GM12875 (cell line): ENCODE measurements at regions not wholly inside any gene's neighbourhood (a gene's known extent, or its start where the extent isn't known, plus 50 kb on each side); places are given as distances from the start of the nearest gene placed in this dataset.

ENCODE experiments used
- H3K4me3 ChIP-seq: one replicate; pipeline ENCODE4 v1.5.1; 2011; ENCODE audit warnings: low read depth, low read length, control low read depth
- CTCF ChIP-seq: IDR thresholded peaks from 2 replicates; pipeline ENCODE4 v1.5.1; 2011; ENCODE audit warnings: low read depth, mild to moderate bottlenecking, control low read depth, inconsistent platforms, low read length, moderate library complexity, borderline replicate concordance; ENCODE audit not compliant: insufficient read depth

GRCh38 chr7:18378989-18379605, 116.5 kb upstream of the HDAC9 start:
- H3K4me3 ChIP-seq, result no peak overlapping the region
- no peak for TF ChIP-seq CTCF

GRCh38 chr7:18384491-18385143, 110.9 kb upstream of the HDAC9 start:
- H3K4me3 ChIP-seq, result no peak overlapping the region
- TF ChIP-seq CTCF, result no peak

- no peak overlapping the region for H3K4me3 ChIP-seq
- no peak for TF ChIP-seq CTCF
Measured at GRCh38 chr7:18386607-18387006, 108.9 kb upstream of the HDAC9 start.

GRCh38 chr7:18387191-18387735, 108.3 kb upstream of the HDAC9 start:
- no peak overlapping the region for H3K4me3 ChIP-seq
- no peak for TF ChIP-seq CTCF

- no peak overlapping the region for H3K4me3 ChIP-seq
- TF ChIP-seq CTCF, result no peak
Measured at GRCh38 chr7:18390535-18390907, 105.0 kb upstream of the HDAC9 start.

GRCh38 chr7:18393465-18394118, 102.0 kb upstream of the HDAC9 start:
- no peak for TF ChIP-seq CTCF

More at GRCh38 chr7:18393465-18394118, 102.0 kb upstream of the HDAC9 start:
- H3K4me3 ChIP-seq, result no peak overlapping the region
